Esophagus squamous epithelium (tissue), 4 donors: ENCODE measurements at regions not wholly inside any gene's neighbourhood (a gene's known extent, or its start where the extent isn't known, plus 50 kb on each side); places are given as distances from the start of the nearest gene placed in this dataset.

ENCODE experiments used
- CTCF ChIP-seq, 6 experiments: fragments of 450-650 bp in 4 of 6; fragments of 200-600 bp in 2 of 6; sonication (generic) in 2 of 6; IDR thresholded peaks; one replicate each; pipeline ENCODE4 v1.5.1; 2016 to 2019; ENCODE audit warnings: antibody characterized with exemption in 6 of 6, mild to moderate bottlenecking in 4 of 6, moderate library complexity in 4 of 6
- POLR2A ChIP-seq, 4 donors: fragments of 450-650 bp; IDR thresholded peaks; one replicate each; pipeline ENCODE4 v1.6.1; 2017; ENCODE audit warnings: antibody characterized with exemption in 4 of 4, mild to moderate bottlenecking in 4 of 4, moderate library complexity in 3 of 4

DNA sequence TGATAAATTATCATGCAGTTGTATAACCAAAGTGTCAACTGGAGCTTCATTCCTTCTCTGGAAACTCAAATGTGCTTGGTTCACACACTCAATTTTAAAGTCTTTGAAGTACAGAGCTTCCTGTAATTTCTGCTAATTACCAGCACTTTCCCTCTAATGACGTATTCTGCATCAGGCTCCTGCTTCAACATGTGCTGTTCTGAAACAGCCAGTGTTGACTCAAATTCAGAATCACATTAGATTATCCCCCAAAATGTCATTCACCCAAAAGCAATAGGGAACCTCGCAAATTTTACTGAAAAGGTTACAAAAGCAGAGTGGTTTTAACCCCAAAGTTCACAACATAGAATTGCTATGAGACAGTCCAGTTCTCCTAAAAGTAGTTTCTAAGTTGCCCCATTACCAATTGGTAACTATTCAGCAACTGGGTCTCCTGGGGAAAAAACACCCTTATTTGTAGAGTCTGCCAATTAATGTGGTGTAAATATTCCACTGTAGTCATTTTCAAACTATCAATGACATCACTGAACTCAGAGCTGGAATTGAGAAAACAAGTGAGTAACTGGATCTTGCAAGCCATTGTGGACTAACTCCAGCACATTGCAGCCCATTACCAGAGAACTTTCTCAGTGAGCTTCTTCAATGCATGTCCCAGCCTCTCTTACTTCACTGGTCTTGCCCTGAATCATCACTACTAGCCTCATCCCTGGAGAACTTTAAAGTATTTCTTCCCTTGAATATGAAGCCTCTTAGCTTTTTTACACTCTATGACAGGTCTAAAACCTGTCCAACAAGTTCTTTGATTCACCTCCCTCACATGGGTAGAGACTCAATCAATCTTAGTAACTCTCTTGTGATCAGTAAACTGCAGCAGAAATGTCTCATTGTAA is 955.4 kb downstream of the EFNB2 start:
- TF ChIP-seq POLR2A (IDR thresholded peaks at IDR 0.05) (no peak), CTCF (IDR thresholded peaks at IDR 0.05) (no peak)
